A549 (cell line): ENCODE measurements at regions not wholly inside any gene's neighbourhood (a gene's known extent, or its start where the extent isn't known, plus 50 kb on each side); places are given as distances from the start of the nearest gene placed in this dataset.
"Not testable (repeated sequence)": the region's sequence is repeated elsewhere in the genome, so short reads cannot be mapped to it uniquely, and the experiment has no call there.

Experiments
- CHD2 ChIP-seq: fragments of 150-350 bp; IDR thresholded peaks from 2 replicates; pipeline ENCODE4 v1.6.1; 2014; ENCODE audit warnings: low read length; ENCODE audit not compliant: partially characterized antibody
- PBX3 ChIP-seq: IDR thresholded peaks from 2 replicates; pipeline ENCODE4 v1.6.1; 2012
- ZNF302 ChIP-seq: fragments of 250-450 bp; sonication (Bioruptor Pico); IDR thresholded peaks from 2 replicates; pipeline ENCODE4 v1.9.0; 2021; ENCODE audit warnings: inconsistent platforms, mild to moderate bottlenecking, moderate library complexity
- TF ChIP-seq, protein P1 (sequence below): fragments of >200 bp; sonication (Bioruptor Twin); formaldehyde crosslinking; IDR thresholded peaks from 3 replicates; pipeline ENCODE4 v1.5.1; 2016
- TF ChIP-seq, protein P2 (sequence below): IDR thresholded peaks from 2 replicates; pipeline ENCODE4 v1.6.1; 2012

DNA sequence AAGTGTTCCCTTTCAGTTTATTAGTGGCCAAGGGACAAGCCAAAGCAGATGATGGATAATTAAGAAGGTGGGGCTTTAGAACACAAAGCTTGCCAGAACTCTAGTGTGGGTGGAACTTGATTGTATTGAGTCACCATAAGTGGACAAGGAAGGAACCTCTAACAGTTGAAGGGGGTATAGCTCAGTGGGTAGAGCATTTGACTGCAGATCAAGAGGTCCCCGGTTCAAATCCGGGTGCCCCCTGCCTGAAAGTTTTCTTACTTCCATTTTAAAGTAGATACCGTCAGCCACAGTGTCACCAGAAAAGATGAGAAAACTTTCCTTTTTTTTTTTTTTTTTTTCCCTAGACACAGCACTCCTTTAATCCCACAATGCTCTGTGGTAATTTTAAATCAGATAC lies 152.3 kb downstream of the MTHFS start:
- not testable (repeated sequence) for TF ChIP-seq ZNF302 (CRISPR knock-in tag); CHD2; PBX3
- TF ChIP-seq, protein P1, sequence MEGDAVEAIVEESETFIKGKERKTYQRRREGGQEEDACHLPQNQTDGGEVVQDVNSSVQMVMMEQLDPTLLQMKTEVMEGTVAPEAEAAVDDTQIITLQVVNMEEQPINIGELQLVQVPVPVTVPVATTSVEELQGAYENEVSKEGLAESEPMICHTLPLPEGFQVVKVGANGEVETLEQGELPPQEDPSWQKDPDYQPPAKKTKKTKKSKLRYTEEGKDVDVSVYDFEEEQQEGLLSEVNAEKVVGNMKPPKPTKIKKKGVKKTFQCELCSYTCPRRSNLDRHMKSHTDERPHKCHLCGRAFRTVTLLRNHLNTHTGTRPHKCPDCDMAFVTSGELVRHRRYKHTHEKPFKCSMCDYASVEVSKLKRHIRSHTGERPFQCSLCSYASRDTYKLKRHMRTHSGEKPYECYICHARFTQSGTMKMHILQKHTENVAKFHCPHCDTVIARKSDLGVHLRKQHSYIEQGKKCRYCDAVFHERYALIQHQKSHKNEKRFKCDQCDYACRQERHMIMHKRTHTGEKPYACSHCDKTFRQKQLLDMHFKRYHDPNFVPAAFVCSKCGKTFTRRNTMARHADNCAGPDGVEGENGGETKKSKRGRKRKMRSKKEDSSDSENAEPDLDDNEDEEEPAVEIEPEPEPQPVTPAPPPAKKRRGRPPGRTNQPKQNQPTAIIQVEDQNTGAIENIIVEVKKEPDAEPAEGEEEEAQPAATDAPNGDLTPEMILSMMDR = not testable (repeated sequence)
- TF ChIP-seq, protein P2, sequence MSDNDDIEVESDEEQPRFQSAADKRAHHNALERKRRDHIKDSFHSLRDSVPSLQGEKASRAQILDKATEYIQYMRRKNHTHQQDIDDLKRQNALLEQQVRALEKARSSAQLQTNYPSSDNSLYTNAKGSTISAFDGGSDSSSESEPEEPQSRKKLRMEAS = not testable (repeated sequence)
